Breast epithelium (tissue), 4 donors: ENCODE measurements at regions not wholly inside any gene's neighbourhood (a gene's known extent, or its start where the extent isn't known, plus 50 kb on each side); places are given as distances from the start of the nearest gene placed in this dataset.

Experiments used
- DNase-seq, 2 donors: peaks; one replicate each; pipeline ENCODE4 v3.0.0-alpha.2; 2019; ENCODE audit warnings: low spot score in 2 of 2
- H3K27ac ChIP-seq, 2 donors: fragments of 200-600 bp; sonication (generic) in 1 of 2; one replicate each; pipeline ENCODE4 v1.5.1; 2016 to 2019; ENCODE audit warnings: mild to moderate bottlenecking in 1 of 2
- H3K27me3 ChIP-seq, 2 donors: fragments of 200-600 bp; sonication (generic) in 1 of 2; one replicate each; pipeline versions ENCODE4 v1.5.1 to v1.6.0; 2017 to 2019; ENCODE audit warnings: control low read depth in 1 of 2, mild to moderate bottlenecking in 1 of 2
- H3K36me3 ChIP-seq: fragments of 200-600 bp; one replicate; pipeline ENCODE4 v1.5.1; 2019
- H3K4me1 ChIP-seq, 2 donors: fragments of 200-600 bp; sonication (generic); one replicate each; pipeline ENCODE4 v1.5.1; 2016 to 2019; ENCODE audit warnings: control low read depth in 1 of 2
- H3K4me3 ChIP-seq, 3 donors: fragments of 200-600 bp; sonication (generic); 1 replicate in 2 of 3; 2 replicates in 1 of 3; pipeline ENCODE4 v1.5.1; 2016 to 2019; ENCODE audit warnings: mild to moderate bottlenecking in 3 of 3, moderate library complexity in 2 of 3
- H3K9me3 ChIP-seq, 2 donors: fragments of 200-600 bp; sonication (generic) in 1 of 2; one replicate each; pipeline ENCODE4 v1.5.1; 2016 to 2019; ENCODE audit warnings: control low read depth in 1 of 2
- POLR2A ChIP-seq: fragments of 450-650 bp; IDR thresholded peaks from one replicate; pipeline ENCODE4 v1.6.1; 2016; ENCODE audit warnings: antibody characterized with exemption, mild to moderate bottlenecking, moderate library complexity
- POLR2AphosphoS5 ChIP-seq, 3 donors: sonication (generic); formaldehyde crosslinking; IDR thresholded peaks; one replicate each; pipeline ENCODE4 v1.6.1; 2017; ENCODE audit warnings: antibody characterized with exemption in 3 of 3
- intact Hi-C: fragments of 100-400 bp; cut with DNase I; formaldehyde crosslinking; loops from one replicate; pipeline ENCODE4 v1.15.1; 2023; ENCODE audit warnings: low total_unique reads
- TF ChIP-seq, protein P1 (sequence below), 3 donors: fragments of 450-650 bp; IDR thresholded peaks; one replicate each; pipeline ENCODE4 v1.5.1; 2016 to 2017; ENCODE audit warnings: antibody characterized with exemption in 3 of 3, mild to moderate bottlenecking in 3 of 3, moderate library complexity in 3 of 3

DNA sequence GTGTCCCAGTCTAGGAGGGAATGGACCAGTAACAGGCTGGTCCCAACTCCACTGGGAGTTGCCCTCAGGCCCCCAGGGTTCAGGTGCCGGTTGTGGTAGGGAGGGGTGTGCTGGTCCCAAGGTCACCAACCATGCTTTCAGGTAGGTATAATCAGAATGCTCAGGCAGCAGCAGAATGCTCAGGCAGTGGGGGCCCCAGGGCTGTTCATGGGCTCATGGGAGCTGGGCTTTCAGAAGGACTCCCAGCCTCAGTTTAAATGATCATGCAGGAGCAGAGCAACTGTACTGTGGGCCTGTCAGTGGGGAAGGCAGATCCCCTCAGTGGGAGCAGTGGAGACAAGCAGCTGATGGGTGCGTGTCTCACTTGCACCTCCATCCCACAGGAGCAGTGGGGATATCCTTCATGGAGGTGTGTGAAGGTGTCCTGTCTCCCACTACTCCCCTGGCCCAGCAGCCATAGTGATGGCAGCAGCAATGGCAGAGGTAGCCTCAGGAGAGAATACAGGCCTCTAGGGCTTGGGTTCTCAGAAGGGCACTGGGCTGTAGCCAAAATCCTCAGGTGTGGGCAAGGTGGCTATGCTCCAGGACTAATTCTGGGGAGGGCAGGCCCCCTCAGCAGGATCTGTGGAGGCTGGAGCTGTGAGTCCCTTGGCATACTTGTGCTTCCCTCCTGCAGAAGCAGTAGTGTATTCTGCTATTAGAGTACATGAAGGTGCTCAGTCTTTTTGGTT is 917.3 kb upstream of the B3GALT2 start:
- DNase-seq = no peak
- Histone ChIP-seq H3K4me1 (no peaks in the 10 kb centered on the region), H3K27ac (no peak overlapping the region), H3K4me3 (no peak overlapping the region), H3K36me3 (no peaks in the 10 kb centered on the region), H3K9me3 (no peaks in the 10 kb centered on the region), H3K27me3 (no peaks in the 10 kb centered on the region)
- intact Hi-C loops = no loop called here
- TF ChIP-seq, protein P1, sequence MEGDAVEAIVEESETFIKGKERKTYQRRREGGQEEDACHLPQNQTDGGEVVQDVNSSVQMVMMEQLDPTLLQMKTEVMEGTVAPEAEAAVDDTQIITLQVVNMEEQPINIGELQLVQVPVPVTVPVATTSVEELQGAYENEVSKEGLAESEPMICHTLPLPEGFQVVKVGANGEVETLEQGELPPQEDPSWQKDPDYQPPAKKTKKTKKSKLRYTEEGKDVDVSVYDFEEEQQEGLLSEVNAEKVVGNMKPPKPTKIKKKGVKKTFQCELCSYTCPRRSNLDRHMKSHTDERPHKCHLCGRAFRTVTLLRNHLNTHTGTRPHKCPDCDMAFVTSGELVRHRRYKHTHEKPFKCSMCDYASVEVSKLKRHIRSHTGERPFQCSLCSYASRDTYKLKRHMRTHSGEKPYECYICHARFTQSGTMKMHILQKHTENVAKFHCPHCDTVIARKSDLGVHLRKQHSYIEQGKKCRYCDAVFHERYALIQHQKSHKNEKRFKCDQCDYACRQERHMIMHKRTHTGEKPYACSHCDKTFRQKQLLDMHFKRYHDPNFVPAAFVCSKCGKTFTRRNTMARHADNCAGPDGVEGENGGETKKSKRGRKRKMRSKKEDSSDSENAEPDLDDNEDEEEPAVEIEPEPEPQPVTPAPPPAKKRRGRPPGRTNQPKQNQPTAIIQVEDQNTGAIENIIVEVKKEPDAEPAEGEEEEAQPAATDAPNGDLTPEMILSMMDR (IDR thresholded peaks at IDR 0.05) = no peak
- TF ChIP-seq POLR2A = no peak
- no peak for TF ChIP-seq POLR2AphosphoS5 (IDR thresholded peaks at IDR 0.05)

DNA sequence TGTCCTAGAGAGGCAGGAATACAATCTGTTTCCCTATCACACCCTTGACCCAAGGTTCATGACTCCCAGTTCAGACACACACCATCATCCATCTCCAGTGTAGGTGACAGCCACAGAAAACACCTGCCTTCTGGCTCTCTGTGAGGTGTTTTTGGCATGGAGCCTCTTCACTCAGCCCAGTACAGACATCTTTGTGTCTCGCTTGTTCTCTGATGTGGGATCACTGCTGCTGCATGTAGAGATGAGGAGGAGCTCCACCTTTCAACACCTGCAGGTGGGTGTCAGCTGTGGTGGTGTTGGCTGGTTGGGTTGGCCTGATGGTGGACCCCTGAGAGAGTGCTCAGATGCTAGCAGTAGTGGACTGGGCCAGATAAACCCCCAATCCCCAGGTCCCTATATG is 916.7 kb upstream of the B3GALT2 start:
- H3K9me3 ChIP-seq = no peaks in the 10 kb centered on the region
- TF ChIP-seq, protein P1 (IDR thresholded peaks at IDR 0.05) = no peak
- no peak for TF ChIP-seq POLR2A
- no peak for TF ChIP-seq POLR2AphosphoS5 (IDR thresholded peaks at IDR 0.05)
- no peaks in the 10 kb centered on the region for H3K4me1 ChIP-seq
- intact Hi-C loops = no loop called here
- no peaks in the 10 kb centered on the region for H3K36me3 ChIP-seq
- no peak for DNase-seq
- no peaks in the 10 kb centered on the region for H3K27me3 ChIP-seq
- no peak overlapping the region for H3K4me3 ChIP-seq
- H3K27ac ChIP-seq = no peak overlapping the region

DNA sequence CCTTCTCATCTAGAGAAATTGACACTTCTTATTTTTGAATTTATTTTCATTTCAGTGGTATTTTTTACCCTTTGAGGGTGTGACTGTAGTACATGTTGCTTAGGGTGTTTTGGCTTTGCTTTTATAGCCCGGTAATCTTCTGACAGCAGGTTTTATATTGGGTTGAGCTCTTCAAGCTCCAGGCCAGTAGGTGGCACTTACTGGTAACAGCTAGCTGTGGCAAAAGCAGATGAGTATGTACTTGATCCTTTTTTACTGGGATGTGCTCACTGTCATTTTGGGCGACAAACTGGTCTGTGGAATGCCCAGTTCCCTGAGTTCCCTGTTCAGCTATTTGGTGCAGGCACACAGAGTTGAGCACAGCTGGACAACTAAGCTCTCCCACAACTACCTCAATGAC is 916.2 kb upstream of the B3GALT2 start:
- Histone ChIP-seq H3K4me3 (no peak overlapping the region), H3K4me1 (no peaks in the 10 kb centered on the region), H3K9me3 (no peaks in the 10 kb centered on the region), H3K27ac (no peak overlapping the region), H3K36me3 (no peaks in the 10 kb centered on the region), H3K27me3 (no peaks in the 10 kb centered on the region)
- no peak for DNase-seq
- intact Hi-C loops = no loop called here
- TF ChIP-seq, protein P1 (IDR thresholded peaks at IDR 0.05) = no peak
- TF ChIP-seq POLR2A (no peak), POLR2AphosphoS5 (IDR thresholded peaks at IDR 0.05) (no peak)

DNA sequence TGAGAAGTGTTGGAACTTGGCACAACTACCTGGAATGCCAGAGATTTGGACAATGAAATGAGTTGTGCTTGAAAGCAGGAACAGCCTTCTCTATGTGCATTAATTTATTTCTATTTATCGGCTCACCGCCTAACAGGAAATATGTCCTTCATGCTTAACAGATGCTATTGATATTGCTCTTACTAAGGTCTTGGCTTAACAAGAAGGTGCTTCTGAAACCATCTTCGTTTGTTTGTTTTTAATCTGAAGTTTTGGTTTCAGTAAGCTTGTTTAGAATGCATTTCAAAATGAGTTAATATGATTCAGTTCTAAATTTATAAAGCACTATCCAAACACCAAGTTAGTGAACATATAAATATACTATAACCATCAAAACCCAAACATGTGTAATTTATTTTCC is 898.3 kb upstream of the B3GALT2 start:
- H3K4me3 ChIP-seq = no peak overlapping the region
- no peaks in the 10 kb centered on the region for H3K27me3 ChIP-seq
- H3K9me3 ChIP-seq = no peaks in the 10 kb centered on the region
- intact Hi-C loops = no loop called here
- H3K4me1 ChIP-seq = no peaks in the 10 kb centered on the region
- DNase-seq = no peak
- H3K27ac ChIP-seq = no peak overlapping the region
- TF ChIP-seq, protein P1 (IDR thresholded peaks at IDR 0.05) = no peak
- TF ChIP-seq POLR2AphosphoS5 (IDR thresholded peaks at IDR 0.05) = no peak
- no peak for TF ChIP-seq POLR2A
- no peaks in the 10 kb centered on the region for H3K36me3 ChIP-seq

DNA sequence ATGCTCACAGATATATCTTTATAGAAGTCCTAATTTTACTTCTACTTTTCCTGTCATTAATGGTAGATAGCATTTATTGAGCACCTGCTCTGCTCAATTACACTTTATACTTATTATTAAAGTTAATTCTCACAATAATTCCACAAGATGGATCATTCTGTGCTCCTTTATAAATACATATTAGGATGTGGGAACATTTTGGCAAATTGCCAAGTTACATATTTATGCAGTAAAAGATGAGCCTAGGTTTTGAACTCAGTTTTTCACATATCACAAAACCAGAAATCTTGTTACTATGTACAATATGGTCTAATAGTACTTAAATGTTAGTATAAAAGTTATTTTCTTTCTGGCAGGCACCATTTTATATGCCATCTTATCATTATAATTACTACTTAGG is 895.0 kb upstream of the B3GALT2 start:
- intact Hi-C loops = no loop called here

More for the DNA sequence above, 895.0 kb upstream of the B3GALT2 start:
- Histone ChIP-seq H3K4me3 (no peak overlapping the region), H3K27ac (no peak overlapping the region), H3K27me3 (no peaks in the 10 kb centered on the region), H3K4me1 (no peaks in the 10 kb centered on the region), H3K9me3 (no peaks in the 10 kb centered on the region), H3K36me3 (no peaks in the 10 kb centered on the region)
- TF ChIP-seq, protein P1 (IDR thresholded peaks at IDR 0.05) = no peak
- TF ChIP-seq POLR2AphosphoS5 (IDR thresholded peaks at IDR 0.05) (no peak), POLR2A (no peak)
- no peak for DNase-seq
